WERI-Rb-1 (cell line): ENCODE measurements at regions not wholly inside any gene's neighbourhood (a gene's known extent, or its start where the extent isn't known, plus 50 kb on each side); places are given as distances from the start of the nearest gene placed in this dataset.

Experiments used
- DNase-seq: peaks from one replicate; pipeline ENCODE4 v3.0.0-alpha.2; 2020
- H3K27ac ChIP-seq: fragments of 250-450 bp; sonication (Bioruptor Pico); 2 replicates; pipeline ENCODE4 v1.5.1; 2020; ENCODE audit warnings: mild to moderate bottlenecking, moderate library complexity
- H3K27me3 ChIP-seq: fragments of 250-450 bp; sonication (Bioruptor Pico); 2 replicates; pipeline ENCODE4 v1.5.1; 2021; ENCODE audit warnings: mild to moderate bottlenecking, low read depth, moderate library complexity; ENCODE audit not compliant: insufficient read depth, severe bottlenecking
- H3K36me3 ChIP-seq: fragments of 250-450 bp; sonication (Bioruptor Pico); 2 replicates; pipeline ENCODE4 v1.5.1; 2020; ENCODE audit warnings: mild to moderate bottlenecking, moderate library complexity
- H3K4me3 ChIP-seq: 2 replicates; pipeline ENCODE4 v1.5.1; 2011; ENCODE audit warnings: low read depth, mild to moderate bottlenecking, control low read depth, low read length
- H3K9me3 ChIP-seq: fragments of 250-450 bp; sonication (Bioruptor Pico); 2 replicates; pipeline ENCODE4 v1.5.1; 2021; ENCODE audit warnings: mild to moderate bottlenecking, moderate library complexity; ENCODE audit not compliant: severe bottlenecking
- CTCF ChIP-seq: IDR thresholded peaks from 2 replicates; pipeline ENCODE4 v1.5.1; 2011; ENCODE audit warnings: low read depth, mild to moderate bottlenecking, control low read depth, inconsistent platforms, low read length

- H3K27me3 ChIP-seq, result peaks cover 14% of the 10 kb centered on the region
Observed at GRCh38 chrX:139044680-139045079, 333.2 kb upstream of the FGF13 start.

GRCh38 chrX:139039041-139039440 is 327.5 kb upstream of the FGF13 start:
- Histone ChIP-seq H3K9me3 (no peaks in the 10 kb centered on the region), H3K36me3 (no peaks in the 10 kb centered on the region), H3K4me3 (no peak overlapping the region), H3K27ac (no peak overlapping the region), H3K27me3 (peaks cover 42% of the 10 kb centered on the region)
- TF ChIP-seq CTCF, result no peak
- DNase-seq, result no peak

More at GRCh38 chrX:139044680-139045079, 333.2 kb upstream of the FGF13 start:
- Histone ChIP-seq H3K27ac (no peak overlapping the region), H3K4me3 (no peak overlapping the region), H3K36me3 (no peaks in the 10 kb centered on the region), H3K9me3 (no peaks in the 10 kb centered on the region)
- no peak for DNase-seq
- TF ChIP-seq CTCF, result no peak

DNA sequence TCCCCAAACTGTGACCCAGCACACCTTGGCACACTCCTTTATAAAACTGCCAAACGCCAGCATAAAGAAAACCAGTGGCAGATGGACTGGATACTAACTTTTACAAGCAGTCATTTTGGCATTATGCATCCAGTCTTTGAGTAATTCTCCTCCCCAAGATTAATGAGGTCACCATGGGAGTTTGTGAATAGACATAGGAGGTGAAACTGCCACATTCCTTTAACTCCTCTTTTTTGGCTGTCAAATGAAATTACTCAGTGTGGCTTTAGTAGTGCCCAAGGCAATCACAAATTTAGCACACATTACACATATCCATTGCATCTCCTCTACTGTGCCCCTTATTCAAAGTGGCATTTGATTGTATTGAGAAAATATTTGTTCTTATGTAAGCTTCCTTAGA is 315.3 kb upstream of the FGF13 start:
- DNase-seq, result no peak
- no peak for TF ChIP-seq CTCF
- Histone ChIP-seq H3K36me3 (no peaks in the 10 kb centered on the region), H3K27ac (no peak overlapping the region), H3K4me3 (no peak overlapping the region), H3K27me3 (peaks cover 5% of the 10 kb centered on the region), H3K9me3 (no peaks in the 10 kb centered on the region)

- Histone ChIP-seq H3K36me3 (no peaks in the 10 kb centered on the region), H3K27me3 (peaks cover 5% of the 10 kb centered on the region), H3K4me3 (no peak overlapping the region), H3K9me3 (no peaks in the 10 kb centered on the region), H3K27ac (no peak overlapping the region)
- no peak for TF ChIP-seq CTCF
- no peak for DNase-seq
Observed at GRCh38 chrX:139026406-139026805, 314.9 kb upstream of the FGF13 start.

GRCh38 chrX:139025816-139026215 is 314.3 kb upstream of the FGF13 start:
- TF ChIP-seq CTCF, result no peak
- no peak for DNase-seq
- Histone ChIP-seq H3K4me3 (no peak overlapping the region), H3K36me3 (no peaks in the 10 kb centered on the region), H3K27me3 (peaks cover 5% of the 10 kb centered on the region), H3K9me3 (no peaks in the 10 kb centered on the region), H3K27ac (no peak overlapping the region)

DNA sequence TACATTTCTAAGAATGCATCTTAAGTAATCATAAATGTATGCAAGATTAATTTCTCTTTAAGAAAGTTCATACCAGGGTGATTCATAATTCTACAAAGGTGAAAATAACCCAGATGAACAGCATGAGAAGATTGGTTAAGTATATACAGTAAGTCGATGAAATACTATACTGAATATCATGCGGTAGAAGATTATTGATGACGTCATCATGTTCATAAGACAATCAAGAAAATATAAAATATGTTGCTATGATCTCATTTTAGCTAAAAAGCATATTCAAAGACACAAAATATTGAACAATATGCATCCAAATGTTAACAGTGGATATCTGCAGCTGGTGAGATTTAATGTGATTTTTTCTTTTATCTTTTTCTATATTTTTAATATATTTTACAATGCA is 312.0 kb upstream of the FGF13 start:
- TF ChIP-seq CTCF, result no peak
- Histone ChIP-seq H3K36me3 (no peaks in the 10 kb centered on the region), H3K27ac (no peak overlapping the region), H3K4me3 (no peak overlapping the region), H3K9me3 (no peaks in the 10 kb centered on the region), H3K27me3 (peaks cover 5% of the 10 kb centered on the region)
- DNase-seq, result no peak
